SK-N-MC (cell line): ENCODE measurements at regions not wholly inside any gene's neighbourhood (a gene's known extent, or its start where the extent isn't known, plus 50 kb on each side); places are given as distances from the start of the nearest gene placed in this dataset.
A peak's percentile ranks its signal among the peaks of the same experiment; 100 is the strongest.
"Not testable (repeated sequence)": the region's sequence is repeated elsewhere in the genome, so short reads cannot be mapped to it uniquely, and the experiment has no call there.

Source experiments
- DNase-seq: peaks from one replicate; pipeline ENCODE4 v3.0.0-alpha.2; 2011; ENCODE audit warnings: low read depth, low spot score
- H3K27ac ChIP-seq: fragments of 200-600 bp; sonication (generic); 2 replicates; pipeline ENCODE4 v1.5.1; 2016; ENCODE audit warnings: mixed run types
- H3K36me3 ChIP-seq: fragments of 200-600 bp; sonication (generic); 2 replicates; pipeline ENCODE4 v1.6.1; 2017; ENCODE audit warnings: antibody characterized with exemption, low read length, mixed read lengths; ENCODE audit not compliant: insufficient read depth
- H3K4me3 ChIP-seq: fragments of 200-600 bp; sonication (generic); 2 replicates; pipeline ENCODE4 v1.5.1; 2016
- H3K9ac ChIP-seq: fragments of 200-600 bp; sonication (generic); 2 replicates; pipeline ENCODE4 v1.8.0; 2017; ENCODE audit warnings: mixed run types, mixed read lengths; ENCODE audit not compliant: insufficient read length
- H3K9me3 ChIP-seq: fragments of 200-600 bp; sonication (generic); 2 replicates; pipeline ENCODE4 v1.6.1; 2017; ENCODE audit warnings: low read depth, mild to moderate bottlenecking, antibody characterized with exemption, low read length, moderate library complexity, mixed read lengths
- EZH2 ChIP-seq: fragments of 200-600 bp; sonication (generic); IDR thresholded peaks from one replicate; pipeline ENCODE4 v1.6.1; 2017; ENCODE audit warnings: antibody characterized with exemption
- FOXP2 ChIP-seq: optimal IDR thresholded peaks from 2 replicates; pipeline ENCODE3; 2011; ENCODE audit warnings: mild to moderate bottlenecking, moderate library complexity; ENCODE audit not compliant: insufficient read depth; ENCODE audit errors: extremely low read length, control extremely low read depth
- POLR2AphosphoS5 ChIP-seq: IDR thresholded peaks from 2 replicates; pipeline ENCODE4 v1.6.1; 2012; ENCODE audit warnings: mild to moderate bottlenecking, low read depth, low read length, borderline replicate concordance

GRCh38 chr2:117603060-117603459, 211.4 kb upstream of the DDX18 start:
- H3K36me3 ChIP-seq, result 0 out of 2 replicates have a peak, but pooled peaks cover 7% of the 10 kb centered on the region
- TF ChIP-seq FOXP2, result no peak
- TF ChIP-seq POLR2AphosphoS5, result no peak
- no peak for TF ChIP-seq EZH2
- no peaks in the 10 kb centered on the region for H3K9me3 ChIP-seq
- H3K4me3 ChIP-seq, result no peak overlapping the region
- no peak overlapping the region for H3K27ac ChIP-seq
- DNase-seq, result no peak
- no peak overlapping the region for H3K9ac ChIP-seq

GRCh38 chr2:117603567-117603966, 210.9 kb upstream of the DDX18 start:
- H3K9me3 ChIP-seq, result no peaks in the 10 kb centered on the region
- TF ChIP-seq POLR2AphosphoS5 (no peak), FOXP2 (no peak), EZH2 (no peak)
- H3K27ac ChIP-seq, result no peak overlapping the region
- DNase-seq, result no peak
- H3K9ac ChIP-seq, result no peak overlapping the region
- no peak overlapping the region for H3K4me3 ChIP-seq
- H3K36me3 ChIP-seq, result 0 out of 2 replicates have a peak, but pooled peaks cover 7% of the 10 kb centered on the region

GRCh38 chr2:117607202-117607601, 207.3 kb upstream of the DDX18 start:
- H3K27ac ChIP-seq, result no peak overlapping the region
- no peak overlapping the region for H3K9ac ChIP-seq
- H3K4me3 ChIP-seq, result no peak overlapping the region
- TF ChIP-seq FOXP2, result no peak
- TF ChIP-seq POLR2AphosphoS5, result no peak
- no peak for TF ChIP-seq EZH2
- no peak for DNase-seq
- no peaks in the 10 kb centered on the region for H3K9me3 ChIP-seq
- H3K36me3 ChIP-seq, result 0 out of 2 replicates have a peak, but pooled peaks cover 7% of the 10 kb centered on the region

- Histone ChIP-seq H3K4me3 (no peak overlapping the region), H3K9me3 (no peaks in the 10 kb centered on the region), H3K9ac (no peak overlapping the region), H3K36me3 (no peaks in the 10 kb centered on the region), H3K27ac (no peak overlapping the region)
- DNase-seq, result no peak
- no peak for TF ChIP-seq FOXP2
- no peak for TF ChIP-seq POLR2AphosphoS5
- TF ChIP-seq EZH2, result no peak
Measured at GRCh38 chr2:117613101-117613500, 201.4 kb upstream of the DDX18 start.

GRCh38 chr2:117614296-117614695, 200.2 kb upstream of the DDX18 start:
- no peak overlapping the region for H3K9ac ChIP-seq
- no peaks in the 10 kb centered on the region for H3K36me3 ChIP-seq
- no peak overlapping the region for H3K4me3 ChIP-seq
- DNase-seq, result no peak
- TF ChIP-seq EZH2 (no peak), POLR2AphosphoS5 (no peak), FOXP2 (no peak)
- H3K27ac ChIP-seq, result no peak overlapping the region
- no peaks in the 10 kb centered on the region for H3K9me3 ChIP-seq

- no peak for DNase-seq
- H3K4me3 ChIP-seq, result no peak overlapping the region
- H3K36me3 ChIP-seq, result no peaks in the 10 kb centered on the region
- H3K9me3 ChIP-seq, result no peaks in the 10 kb centered on the region
- H3K27ac ChIP-seq, result no peak overlapping the region
- no peak for TF ChIP-seq POLR2AphosphoS5
- TF ChIP-seq FOXP2, result no peak
- no peak for TF ChIP-seq EZH2
- no peak overlapping the region for H3K9ac ChIP-seq
Measured at GRCh38 chr2:117614823-117615534, 199.5 kb upstream of the DDX18 start.

GRCh38 chr2:117618607-117619006, 195.9 kb upstream of the DDX18 start:
- H3K27ac ChIP-seq, result no peak overlapping the region
- TF ChIP-seq EZH2 (no peak), POLR2AphosphoS5 (no peak)
- H3K36me3 ChIP-seq, result no peaks in the 10 kb centered on the region
- no peak for DNase-seq
- H3K4me3 ChIP-seq, result no peak overlapping the region
- H3K9me3 ChIP-seq, result no peaks in the 10 kb centered on the region
- no peak overlapping the region for H3K9ac ChIP-seq

GRCh38 chr2:117621326-117621725, 193.2 kb upstream of the DDX18 start:
- no peaks in the 10 kb centered on the region for H3K36me3 ChIP-seq
- no peaks in the 10 kb centered on the region for H3K9me3 ChIP-seq
- no peak overlapping the region for H3K27ac ChIP-seq
- no peak for DNase-seq
- peak overlapping the region; percentile 88 for H3K4me3 ChIP-seq
- TF ChIP-seq EZH2 (no peak), FOXP2 (no peak), POLR2AphosphoS5 (no peak)
- H3K9ac ChIP-seq, result peak overlapping the region; percentile 89

- Histone ChIP-seq H3K27ac (peak overlapping the region; percentile 70), H3K4me3 (peak overlapping the region; percentile 88), H3K9ac (peak overlapping the region; percentile 89)
- not testable (repeated sequence) for DNase-seq, H3K36me3 ChIP-seq, H3K9me3 ChIP-seq
Measured at GRCh38 chr2:117623175-117623574, 191.3 kb upstream of the DDX18 start.
